B cell (primary cell): ENCODE measurements at regions not wholly inside any gene's neighbourhood (a gene's known extent, or its start where the extent isn't known, plus 50 kb on each side); places are given as distances from the start of the nearest gene placed in this dataset.

ENCODE experiments used
- CTCF ChIP-seq: fragments of 200-600 bp; IDR thresholded peaks from one replicate; pipeline ENCODE4 v1.8.0; 2022; ENCODE audit warnings: antibody characterized with exemption, mild to moderate bottlenecking
- EZH2 ChIP-seq: IDR thresholded peaks from 2 replicates; pipeline ENCODE4 v1.6.1; 2012; ENCODE audit warnings: borderline replicate concordance, low read depth, mild to moderate bottlenecking, moderate library complexity, low read length; ENCODE audit not compliant: insufficient read depth, poor library complexity, severe bottlenecking

DNA sequence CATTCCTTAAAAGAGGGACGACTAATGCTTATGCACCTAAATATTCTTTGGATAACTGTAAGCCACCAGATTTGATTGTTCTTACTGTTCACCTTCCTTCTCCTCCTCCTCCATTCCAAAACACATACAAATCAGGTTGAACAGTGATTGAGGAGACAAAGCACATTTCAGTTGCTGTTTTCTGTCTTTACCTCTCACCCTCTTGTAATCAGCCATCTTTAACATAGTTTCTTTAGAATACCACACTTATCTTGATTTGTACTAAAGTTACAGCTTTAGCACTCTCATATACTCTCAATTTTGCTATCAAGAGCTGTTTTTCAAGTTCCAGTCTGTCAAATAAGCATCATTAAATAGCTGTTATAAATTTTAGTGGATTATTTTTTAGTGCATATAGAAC lies 338.3 kb upstream of the RGS6 start:
- TF ChIP-seq CTCF (no peak), EZH2 (no peak)
